Hematopoietic multipotent progenitor cell treated with erythropoietin and hydrocortisone succinate and interleukin-3 and kit ligand, for 15 days (in vitro differentiated cells): ENCODE measurements at regions not wholly inside any gene's neighbourhood (a gene's known extent, or its start where the extent isn't known, plus 50 kb on each side); places are given as distances from the start of the nearest gene placed in this dataset.

Experiments
- DNase-seq: peaks from one replicate; pipeline ENCODE4 v3.0.0-alpha.2; 2015; ENCODE audit warnings: low spot score

- no peak for DNase-seq
These were observed 356.0 kb downstream of the DUSP6 start for GRCh38 chr12:88996200-88996788.

GRCh38 chr12:88994971-88995370, 357.3 kb downstream of the DUSP6 start:
- DNase-seq: no peak

- no peak for DNase-seq
These were observed 357.8 kb downstream of the DUSP6 start for GRCh38 chr12:88994537-88994936.

GRCh38 chr12:88993651-88994050, 358.6 kb downstream of the DUSP6 start:
- DNase-seq: no peak

- DNase-seq: no peak
These were observed 366.2 kb downstream of the DUSP6 start for GRCh38 chr12:88986056-88986455.

GRCh38 chr12:88985631-88986030, 366.7 kb downstream of the DUSP6 start:
- DNase-seq: no peak

- DNase-seq: no peak
These were observed 367.3 kb downstream of the DUSP6 start for GRCh38 chr12:88985011-88985410.

GRCh38 chr12:88982694-88983093, 369.6 kb downstream of the DUSP6 start:
- DNase-seq: no peak

GRCh38 chr12:88977115-88977514, 375.2 kb downstream of the DUSP6 start:
- no peak for DNase-seq

- no peak for DNase-seq
These were observed 378.3 kb downstream of the DUSP6 start for GRCh38 chr12:88973998-88974397.

GRCh38 chr12:88970740-88971139, 381.6 kb downstream of the DUSP6 start:
- no peak for DNase-seq

GRCh38 chr12:88969127-88969526, 383.2 kb downstream of the DUSP6 start:
- DNase-seq: no peak

- no peak for DNase-seq
These were observed 380.1 kb upstream of the KITLG start for GRCh38 chr12:88960213-88960878.

- DNase-seq: no peak
These were observed 378.7 kb upstream of the KITLG start for GRCh38 chr12:88958946-88959345.

GRCh38 chr12:88958153-88958552, 377.9 kb upstream of the KITLG start:
- no peak for DNase-seq

GRCh38 chr12:88957358-88957757, 377.1 kb upstream of the KITLG start:
- no peak for DNase-seq

- no peak for DNase-seq
These were observed 375.3 kb upstream of the KITLG start for GRCh38 chr12:88955531-88955930.

GRCh38 chr12:88953029-88953586, 372.8 kb upstream of the KITLG start:
- no peak for DNase-seq

GRCh38 chr12:88952562-88952942, 372.3 kb upstream of the KITLG start:
- no peak for DNase-seq

- no peak for DNase-seq
These were observed 371.7 kb upstream of the KITLG start for GRCh38 chr12:88951860-88952561.

GRCh38 chr12:88951177-88951576, 370.9 kb upstream of the KITLG start:
- no peak for DNase-seq

GRCh38 chr12:88947486-88948043, 367.3 kb upstream of the KITLG start:
- no peak for DNase-seq
